ENCODE measurements at regions not wholly inside any gene's neighbourhood (a gene's known extent, or its start where the extent isn't known, plus 50 kb on each side); places are given as distances from the start of the nearest gene placed in this dataset.

GRCh38 chr18:47585914-47586313 lies 334.5 kb upstream of the SKOR2 start:
- POLR2A ChIA-PET, result no interaction called here
- intact Hi-C loops (cut with micrococcal nuclease; ENCODE audit: unreplicated experiment), result no loop called here
- no peak for DNase-seq (ENCODE audit: low read depth, low spot score)
- H3K9me3 ChIP-seq (ENCODE audit: control insufficient read depth, insufficient read depth, low read depth, low read length), result no peaks in the 10 kb centered on the region
- H3K4me3 ChIP-seq (ENCODE audit: low read depth in 2 of 2, low read length in 2 of 2), result no peak overlapping the region
- in situ Hi-C loops (cut with HindIII; ENCODE audit: low pct_unique_long_range_greater_than_20kb, low sequenced_read_pairs), result no loop called here
- CTCF ChIA-PET, result no interaction called here
- H3K4me1 ChIP-seq (ENCODE audit: control insufficient read depth, insufficient read depth, low read length), result no peaks in the 10 kb centered on the region
- no peaks in the 10 kb centered on the region for H3K27me3 ChIP-seq (ENCODE audit: control insufficient read depth, insufficient read depth, low read length)
- H3K36me3 ChIP-seq (ENCODE audit: control insufficient read depth, insufficient read depth, low read length), result no peaks in the 10 kb centered on the region
- no peak for ATAC-seq
- no peak overlapping the region for H3K27ac ChIP-seq (ENCODE audit: low read length)
- no TSS peak for BruUV-seq (replicated peaks)
- TF ChIP-seq TCF7L2 (IDR thresholded peaks at IDR 0.05; ENCODE audit: low read depth, low read length), result no peak
- TF ChIP-seq POLR2AphosphoS5 (IDR thresholded peaks at IDR 0.05; ENCODE audit: low read depth, low read length), result no peak
- no peak for TF ChIP-seq CTCF (IDR thresholded peaks at IDR 0.05)
- TF ChIP-seq SIN3A (IDR thresholded peaks at IDR 0.05; ENCODE audit: borderline replicate concordance, insufficient read depth, low read depth, low read length), result no peak
- TF ChIP-seq REST (IDR thresholded peaks at IDR 0.05; ENCODE audit: insufficient read depth in 1 of 2, low read depth in 2 of 2, low read length in 1 of 2), result no peak

- H3K36me3 ChIP-seq (ENCODE audit: control insufficient read depth, insufficient read depth, low read length), result no peaks in the 10 kb centered on the region
- no TSS peak for BruUV-seq (replicated peaks)
- H3K4me3 ChIP-seq (ENCODE audit: low read depth in 2 of 2, low read length in 2 of 2), result no peak overlapping the region
- H3K27ac ChIP-seq (ENCODE audit: low read length), result no peak overlapping the region
- POLR2A ChIA-PET, result no interaction called here
- no peaks in the 10 kb centered on the region for H3K4me1 ChIP-seq (ENCODE audit: control insufficient read depth, insufficient read depth, low read length)
- CTCF ChIA-PET, result no interaction called here
- H3K27me3 ChIP-seq (ENCODE audit: control insufficient read depth, insufficient read depth, low read length), result no peaks in the 10 kb centered on the region
- H3K9me3 ChIP-seq (ENCODE audit: control insufficient read depth, insufficient read depth, low read depth, low read length), result no peaks in the 10 kb centered on the region
- TF ChIP-seq SIN3A (IDR thresholded peaks at IDR 0.05; ENCODE audit: borderline replicate concordance, insufficient read depth, low read depth, low read length), result no peak
- TF ChIP-seq REST (IDR thresholded peaks at IDR 0.05; ENCODE audit: insufficient read depth in 1 of 2, low read depth in 2 of 2, low read length in 1 of 2), result no peak
- TF ChIP-seq TCF7L2 (IDR thresholded peaks at IDR 0.05; ENCODE audit: low read depth, low read length), result no peak
- no peak for TF ChIP-seq POLR2AphosphoS5 (IDR thresholded peaks at IDR 0.05; ENCODE audit: low read depth, low read length)
- TF ChIP-seq CTCF (IDR thresholded peaks at IDR 0.05), result no peak
- in situ Hi-C loops (cut with HindIII; ENCODE audit: low pct_unique_long_range_greater_than_20kb, low sequenced_read_pairs) (no loop called here), intact Hi-C loops (cut with micrococcal nuclease; ENCODE audit: unreplicated experiment) (no loop called here)
- no peak for DNase-seq (ENCODE audit: low read depth, low spot score)
- ATAC-seq, result no peak
These were observed 333.7 kb upstream of the SKOR2 start for GRCh38 chr18:47585136-47585535.

All from Panc1 (cell line).